Vagina (tissue), 2 donors: ENCODE measurements at regions not wholly inside any gene's neighbourhood (a gene's known extent, or its start where the extent isn't known, plus 50 kb on each side); places are given as distances from the start of the nearest gene placed in this dataset.

Source experiments
- POLR2A ChIP-seq, 2 donors: fragments of 450-650 bp; IDR thresholded peaks; one replicate each; pipeline ENCODE4 v1.6.1; 2017; ENCODE audit warnings: antibody characterized with exemption in 2 of 2, mild to moderate bottlenecking in 2 of 2, moderate library complexity in 2 of 2
- POLR2AphosphoS5 ChIP-seq, 2 donors: sonication (generic); formaldehyde crosslinking; IDR thresholded peaks; one replicate each; pipeline ENCODE4 v1.9.0; 2017; ENCODE audit warnings: antibody characterized with exemption in 2 of 2, mild to moderate bottlenecking in 2 of 2, low read depth in 1 of 2; ENCODE audit not compliant: insufficient read depth in 1 of 2
- TF ChIP-seq, protein P1 (sequence below), 3 experiments: fragments of 450-650 bp in 2 of 3; fragments of 200-600 bp in 1 of 3; sonication (generic) in 1 of 3; IDR thresholded peaks; one replicate each; pipeline ENCODE4 v1.5.1; 2017 to 2019; ENCODE audit warnings: antibody characterized with exemption in 3 of 3, mild to moderate bottlenecking in 2 of 3, moderate library complexity in 2 of 3

DNA sequence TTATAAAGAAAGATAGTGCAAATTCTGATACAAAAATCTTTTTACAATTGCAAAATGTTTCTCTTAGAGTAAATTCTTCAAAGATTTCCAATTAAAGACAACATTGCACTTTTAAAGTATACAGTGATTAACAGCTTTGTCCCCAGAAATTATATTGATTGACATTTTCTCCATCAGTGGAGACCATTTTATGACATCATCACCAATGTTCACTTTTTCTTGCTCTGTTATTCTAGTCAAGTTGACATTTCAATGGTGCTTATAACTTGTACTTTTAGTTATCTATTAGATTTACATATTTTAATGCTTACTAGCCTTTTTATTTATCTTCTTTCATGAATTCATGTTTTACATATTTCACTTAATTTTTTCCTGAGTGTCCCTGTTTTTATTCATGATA lies 524.8 kb downstream of the HAO1 start:
- TF ChIP-seq, protein P1, sequence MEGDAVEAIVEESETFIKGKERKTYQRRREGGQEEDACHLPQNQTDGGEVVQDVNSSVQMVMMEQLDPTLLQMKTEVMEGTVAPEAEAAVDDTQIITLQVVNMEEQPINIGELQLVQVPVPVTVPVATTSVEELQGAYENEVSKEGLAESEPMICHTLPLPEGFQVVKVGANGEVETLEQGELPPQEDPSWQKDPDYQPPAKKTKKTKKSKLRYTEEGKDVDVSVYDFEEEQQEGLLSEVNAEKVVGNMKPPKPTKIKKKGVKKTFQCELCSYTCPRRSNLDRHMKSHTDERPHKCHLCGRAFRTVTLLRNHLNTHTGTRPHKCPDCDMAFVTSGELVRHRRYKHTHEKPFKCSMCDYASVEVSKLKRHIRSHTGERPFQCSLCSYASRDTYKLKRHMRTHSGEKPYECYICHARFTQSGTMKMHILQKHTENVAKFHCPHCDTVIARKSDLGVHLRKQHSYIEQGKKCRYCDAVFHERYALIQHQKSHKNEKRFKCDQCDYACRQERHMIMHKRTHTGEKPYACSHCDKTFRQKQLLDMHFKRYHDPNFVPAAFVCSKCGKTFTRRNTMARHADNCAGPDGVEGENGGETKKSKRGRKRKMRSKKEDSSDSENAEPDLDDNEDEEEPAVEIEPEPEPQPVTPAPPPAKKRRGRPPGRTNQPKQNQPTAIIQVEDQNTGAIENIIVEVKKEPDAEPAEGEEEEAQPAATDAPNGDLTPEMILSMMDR (IDR thresholded peaks at IDR 0.05): no peak
- TF ChIP-seq POLR2AphosphoS5 (IDR thresholded peaks at IDR 0.05; ENCODE audit: insufficient read depth in 1 of 2, low read depth in 1 of 2): no peak
- TF ChIP-seq POLR2A (IDR thresholded peaks at IDR 0.05): no peak
